ENCODE measurements at regions not wholly inside any gene's neighbourhood (a gene's known extent, or its start where the extent isn't known, plus 50 kb on each side); places are given as distances from the start of the nearest gene placed in this dataset.
"Not testable (repeated sequence)": the region's sequence is repeated elsewhere in the genome, so short reads cannot be mapped to it uniquely, and the experiment has no call there.

DNA sequence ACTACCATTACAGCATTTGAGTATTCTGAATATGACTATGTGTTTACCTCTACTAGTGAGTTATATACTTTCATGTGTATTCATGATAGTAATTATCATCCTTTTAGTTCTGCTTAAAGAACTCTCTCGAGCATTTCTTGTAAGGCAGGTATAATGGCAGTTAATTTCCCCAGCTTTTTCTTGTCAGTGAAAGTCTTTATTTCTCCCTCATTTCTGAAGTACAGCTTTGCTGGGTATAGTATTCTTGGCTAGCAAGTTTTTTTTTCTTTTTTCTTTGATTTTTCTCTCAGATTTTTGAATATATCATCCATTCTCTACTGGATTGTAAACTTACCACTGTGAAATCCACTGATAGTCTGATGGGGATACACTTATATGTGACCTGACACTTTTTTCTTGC lies 165.9 kb upstream of the ARHGAP5 start:
- DNase-seq = no peak

GRCh38 chr14:31913370-31913769 lies 163.7 kb upstream of the ARHGAP5 start:
- no peak for DNase-seq

GRCh38 chr14:31918289-31918688 lies 158.8 kb upstream of the ARHGAP5 start:
- DNase-seq = not testable (repeated sequence)

DNA sequence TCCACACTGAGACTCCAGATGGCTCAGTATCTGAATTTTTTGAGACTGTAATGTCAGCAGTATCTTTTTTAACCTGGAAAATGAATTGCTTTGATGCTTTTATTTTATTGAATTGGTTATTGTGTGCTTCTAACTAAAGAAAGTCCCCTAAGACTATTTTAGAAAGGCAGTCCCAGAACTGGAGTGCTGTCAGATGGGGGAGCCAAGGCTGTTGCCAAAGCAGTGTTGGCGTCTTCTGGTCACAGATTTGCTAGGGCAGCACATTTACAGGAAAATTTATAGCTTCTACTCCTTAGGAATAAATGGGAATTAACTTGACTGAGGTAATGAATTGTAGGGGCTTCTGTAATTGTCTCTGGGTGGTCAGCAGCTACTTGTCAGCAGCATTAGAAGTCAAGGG lies 157.1 kb upstream of the ARHGAP5 start:
- DNase-seq = no peak

DNA sequence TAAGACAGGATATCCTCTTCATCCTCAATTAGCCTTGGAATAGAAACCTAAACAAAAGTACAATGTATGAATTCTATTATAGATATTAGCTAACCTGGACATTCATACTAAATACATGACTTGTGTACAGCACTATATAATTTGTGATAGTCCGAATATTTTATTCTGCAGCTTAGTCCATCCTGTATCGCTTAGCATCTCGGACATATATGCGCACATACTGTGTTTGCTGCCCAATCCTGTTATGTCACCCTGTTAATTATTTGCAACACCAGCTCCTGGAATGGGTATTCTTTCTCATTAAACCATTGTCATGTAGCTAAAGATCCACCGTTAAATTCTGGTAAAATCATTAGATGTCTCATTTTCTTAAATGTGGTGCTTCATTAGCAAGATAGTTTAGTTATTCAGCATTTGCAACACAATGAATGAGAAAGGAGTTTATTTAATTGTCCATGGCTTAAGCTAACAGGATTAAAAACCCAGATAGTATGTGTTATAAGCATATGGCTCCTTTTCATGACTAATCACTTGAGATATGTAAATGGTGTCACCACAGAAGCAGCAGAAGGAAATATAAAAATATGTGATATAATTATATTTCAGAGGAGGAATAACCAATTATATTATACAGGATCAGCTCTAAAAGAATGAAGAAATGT lies 156.0 kb upstream of the ARHGAP5 start:
- no peak for DNase-seq

- no peak for DNase-seq
Measured at GRCh38 chr14:31921721-31922120, 155.4 kb upstream of the ARHGAP5 start.

DNA sequence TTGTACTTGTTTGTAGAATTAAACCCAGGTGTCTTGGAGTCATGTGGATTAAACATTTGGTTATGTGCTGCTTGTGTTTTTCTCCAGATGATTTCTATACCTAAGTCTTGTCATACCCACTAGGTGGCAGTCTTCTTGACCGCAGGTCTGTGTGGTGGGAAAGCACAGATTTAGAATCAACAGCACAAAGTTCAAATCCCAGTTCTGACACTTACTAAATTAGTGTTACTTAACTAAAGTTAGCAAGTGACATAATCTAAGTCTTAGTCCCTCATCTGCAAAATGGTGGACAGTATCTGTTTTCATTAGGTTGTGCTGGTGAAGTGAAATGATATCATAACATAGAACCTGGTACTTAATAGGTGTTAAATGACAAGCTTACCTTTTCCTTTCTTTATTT lies 151.0 kb upstream of the ARHGAP5 start:
- DNase-seq = peak; percentile 38

GRCh38 chr14:31926652-31927347 lies 150.3 kb upstream of the ARHGAP5 start:
- DNase-seq = no peak

GRCh38 chr14:31927348-31927832 lies 149.7 kb upstream of the ARHGAP5 start:
- no peak for DNase-seq

DNA sequence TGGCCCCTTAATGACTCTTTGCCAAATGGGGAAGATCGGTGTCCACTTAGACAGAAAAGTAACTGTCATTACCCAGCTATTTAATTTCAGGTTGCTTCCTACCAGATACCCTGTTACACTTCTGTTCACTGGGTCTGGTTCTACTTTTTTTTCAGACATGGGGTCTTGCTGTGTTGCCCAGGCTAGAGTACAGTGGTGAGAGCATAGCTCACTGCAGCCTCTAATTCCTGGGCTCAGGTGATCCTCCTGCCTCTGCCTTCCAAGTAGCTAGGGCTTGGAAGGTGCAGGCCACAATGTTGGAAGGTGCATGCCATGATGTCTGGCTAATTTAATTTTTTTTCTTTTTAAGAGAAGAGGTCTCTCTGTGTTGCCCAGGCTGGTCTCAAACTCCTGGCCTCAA lies 147.0 kb upstream of the ARHGAP5 start:
- DNase-seq = no peak

DNA sequence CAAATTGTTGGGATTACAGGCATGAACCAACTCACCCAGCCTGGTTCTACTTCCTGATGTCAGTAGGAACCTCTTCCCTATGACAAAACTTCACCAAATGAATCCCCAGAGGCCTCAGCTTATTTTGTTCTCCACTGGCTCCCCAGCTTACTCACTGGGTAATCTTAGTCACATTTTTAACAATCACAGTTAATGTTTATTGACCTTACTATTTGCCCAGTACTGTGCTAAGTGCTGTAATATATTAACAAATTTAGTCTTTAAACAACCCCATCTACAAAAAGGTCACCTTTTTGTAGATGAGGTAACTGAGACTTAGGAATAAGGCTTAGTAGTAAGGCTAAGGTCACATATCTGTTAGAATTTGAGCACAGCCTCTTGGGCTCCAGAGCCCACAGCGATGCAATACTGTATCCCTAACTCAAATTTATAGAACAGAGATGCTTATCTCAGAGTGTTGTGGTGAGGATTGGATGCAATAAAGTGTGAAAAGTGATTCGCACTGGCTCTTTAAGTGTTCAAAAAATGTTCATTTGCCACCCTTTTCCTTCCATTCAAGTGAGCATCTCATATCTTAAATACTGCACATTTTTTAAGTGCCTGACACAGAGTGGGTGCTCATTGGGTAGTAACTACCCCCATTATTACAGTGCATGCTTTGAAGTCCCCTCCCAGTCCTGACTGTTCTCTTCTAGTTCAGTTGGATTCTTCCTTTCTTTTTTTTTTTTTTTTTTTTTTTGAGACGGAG lies 146.4 kb upstream of the ARHGAP5 start:
- DNase-seq = no peak

DNA sequence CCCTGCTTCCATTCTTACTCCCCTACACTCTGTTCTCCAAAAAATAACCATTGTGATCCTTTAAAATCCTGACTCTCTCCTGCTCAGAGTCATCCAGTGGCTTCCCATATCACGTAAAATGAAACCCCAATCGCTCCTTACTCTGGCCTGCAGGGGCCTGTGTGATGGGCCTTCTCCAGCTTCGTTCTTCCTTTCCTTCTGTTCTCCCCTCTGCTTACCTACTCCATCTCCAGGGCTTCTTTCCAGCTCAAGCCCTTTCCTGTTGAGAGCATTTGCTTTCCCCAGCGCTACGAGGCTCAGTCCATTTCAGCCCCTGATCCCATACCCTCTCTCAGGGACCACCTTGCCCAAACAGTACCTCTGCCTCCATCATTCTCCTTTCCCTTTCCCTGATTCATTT lies 144.4 kb upstream of the ARHGAP5 start:
- no peak for DNase-seq

GRCh38 chr14:31933716-31934115 lies 143.4 kb upstream of the ARHGAP5 start:
- no peak for DNase-seq

GRCh38 chr14:31934767-31935266 lies 142.3 kb upstream of the ARHGAP5 start:
- peak; percentile 12 for DNase-seq

DNA sequence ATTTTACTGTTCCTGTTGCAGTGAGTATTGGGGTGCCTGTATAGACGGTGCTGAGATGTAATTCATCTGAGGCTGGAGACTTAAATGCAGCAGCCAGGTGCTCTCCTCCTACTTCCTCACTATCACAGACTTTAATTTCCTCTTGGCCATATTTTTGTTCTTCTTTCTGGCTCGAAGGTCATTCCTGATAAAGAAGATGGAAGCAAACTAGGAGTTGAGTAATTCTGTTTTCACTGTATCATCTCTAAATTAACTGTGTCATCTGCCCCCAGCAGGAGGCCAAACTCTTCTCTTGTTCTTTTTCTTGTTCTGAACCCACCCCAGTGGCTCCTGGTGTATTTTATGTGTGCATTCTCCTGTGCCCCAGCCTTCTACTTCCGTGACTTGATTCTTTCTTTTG lies 141.7 kb upstream of the ARHGAP5 start:
- no peak for DNase-seq

- DNase-seq = no peak
Measured at GRCh38 chr14:31936115-31936514, 141.0 kb upstream of the ARHGAP5 start.

GRCh38 chr14:31937730-31938346 lies 139.3 kb upstream of the ARHGAP5 start:
- peak; percentile 13 for DNase-seq

DNA sequence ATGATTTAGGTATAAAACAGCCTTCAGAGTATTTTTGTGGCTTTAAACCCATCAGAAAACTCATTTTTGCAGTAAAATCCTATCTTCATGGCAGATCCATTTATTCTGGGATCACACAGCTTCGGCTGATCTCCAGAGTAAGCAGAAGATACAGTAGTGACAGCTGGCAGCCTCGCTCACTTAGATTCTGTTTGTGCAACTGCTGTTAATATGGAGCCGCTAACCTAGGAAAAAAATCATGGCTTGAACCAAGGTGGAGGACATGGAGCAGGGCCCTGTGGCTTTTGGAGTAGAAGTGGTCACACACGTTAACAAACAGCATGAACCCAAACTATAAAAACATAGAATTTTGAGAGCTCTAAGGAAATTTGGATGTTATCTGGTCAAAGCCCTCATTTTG lies 137.2 kb upstream of the ARHGAP5 start:
- no peak for DNase-seq

DNA sequence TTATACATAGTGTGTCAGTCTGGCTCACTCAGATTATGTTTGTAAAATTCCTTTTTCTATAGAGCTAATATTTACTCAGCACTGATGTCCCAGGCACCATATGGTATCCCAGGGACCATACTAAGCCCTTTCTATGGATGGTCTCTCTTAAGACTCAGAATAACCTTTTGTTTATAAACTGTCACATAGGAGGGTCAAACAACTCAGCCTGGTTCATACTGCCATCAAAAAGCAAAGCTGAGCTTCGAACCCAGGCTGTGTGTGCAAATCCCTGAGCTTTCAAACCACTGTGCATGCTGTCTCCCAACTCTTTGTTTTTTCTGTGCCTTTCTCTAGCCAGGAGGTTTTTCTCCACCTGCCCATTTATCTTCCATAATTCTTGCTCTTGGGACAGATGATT lies 135.6 kb upstream of the ARHGAP5 start:
- no peak for DNase-seq

GRCh38 chr14:31942166-31942841 lies 134.8 kb upstream of the ARHGAP5 start:
- no peak for DNase-seq

- no peak for DNase-seq
Measured at GRCh38 chr14:31943217-31943799, 133.8 kb upstream of the ARHGAP5 start.

DNA sequence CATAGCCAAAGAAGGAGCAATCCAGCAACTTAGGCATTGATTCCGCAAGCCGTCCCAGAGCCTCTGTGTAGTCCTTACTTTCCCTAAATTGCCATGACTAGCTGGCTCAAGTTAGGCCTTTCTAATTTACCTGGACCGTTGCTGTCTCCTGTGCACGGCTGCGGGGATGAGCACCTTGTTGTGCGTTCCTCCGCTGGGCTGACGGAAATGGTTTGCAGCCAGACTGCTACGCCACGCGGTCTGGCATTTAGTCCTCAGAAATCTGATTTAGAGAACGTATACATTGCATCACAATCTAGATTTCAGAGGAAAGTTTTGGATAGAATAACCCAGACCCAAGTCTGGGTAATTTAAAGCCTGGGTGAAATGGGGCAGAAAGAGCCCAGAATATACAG lies 133.2 kb upstream of the ARHGAP5 start:
- DNase-seq = no peak

Data from central memory CD4-positive, alpha-beta T cell (primary cell).